H9 (cell line): ENCODE measurements at regions not wholly inside any gene's neighbourhood (a gene's known extent, or its start where the extent isn't known, plus 50 kb on each side); places are given as distances from the start of the nearest gene placed in this dataset.

Experiments
- DNase-seq: peaks from one replicate; pipeline ENCODE4 v3.0.0-alpha.2; 2017
- H2AFZ ChIP-seq: one replicate; pipeline ENCODE4 v1.6.1; 2013; ENCODE audit warnings: mild to moderate bottlenecking, low read length, control low read depth, moderate library complexity
- H2AK5ac ChIP-seq: 2 replicates; pipeline ENCODE4 v1.6.1; 2013; ENCODE audit warnings: low read length, control low read depth, mixed read lengths; ENCODE audit not compliant: insufficient read length
- H2BK120ac ChIP-seq: one replicate; pipeline ENCODE4 v1.6.1; 2013; ENCODE audit warnings: low read depth, mild to moderate bottlenecking, low read length, control low read depth, inconsistent platforms; ENCODE audit not compliant: poor library complexity, severe bottlenecking
- H2BK12ac ChIP-seq: 2 replicates; pipeline ENCODE4 v1.6.1; 2013; ENCODE audit warnings: low read length, control low read depth, mixed read lengths, low read depth; ENCODE audit not compliant: insufficient read length
- H2BK15ac ChIP-seq: 2 replicates; pipeline ENCODE4 v1.6.1; 2013; ENCODE audit warnings: low read depth, low read length, control low read depth
- H2BK20ac ChIP-seq: one replicate; pipeline ENCODE4 v1.6.1; 2013; ENCODE audit warnings: low read depth, mild to moderate bottlenecking, low read length, control low read depth, inconsistent platforms; ENCODE audit not compliant: poor library complexity, severe bottlenecking
- H2BK5ac ChIP-seq: 2 replicates; pipeline ENCODE4 v1.6.1; 2013; ENCODE audit warnings: low read length, control low read depth, mixed read lengths; ENCODE audit not compliant: insufficient read length
- H3K14ac ChIP-seq: 2 replicates; pipeline ENCODE4 v1.6.1; 2013; ENCODE audit warnings: low read length, control low read depth; ENCODE audit not compliant: insufficient read depth
- H3K18ac ChIP-seq: 2 replicates; pipeline ENCODE4 v1.6.1; 2013; ENCODE audit warnings: low read depth, mild to moderate bottlenecking, mixed read lengths, low read length, control low read depth; ENCODE audit not compliant: insufficient read length
- H3K23ac ChIP-seq: 2 replicates; pipeline ENCODE4 v1.6.1; 2013; ENCODE audit warnings: low read length, control low read depth, mixed read lengths, low read depth; ENCODE audit not compliant: insufficient read length
- H3K23me2 ChIP-seq: 2 replicates; pipeline ENCODE4 v1.6.1; 2013; ENCODE audit warnings: low read depth, mild to moderate bottlenecking, mixed read lengths, low read length, control low read depth; ENCODE audit not compliant: insufficient read length, poor library complexity, severe bottlenecking
- H3K27ac ChIP-seq: 2 replicates; pipeline ENCODE4 v1.5.1; 2013; ENCODE audit warnings: low read length, control low read depth, mixed read lengths, low read depth; ENCODE audit not compliant: insufficient read length
- H3K27me3 ChIP-seq: 2 replicates; pipeline ENCODE4 v1.6.1; 2013; ENCODE audit warnings: low read length, control low read depth, inconsistent platforms; ENCODE audit not compliant: insufficient read depth
- H3K4ac ChIP-seq: 2 replicates; pipeline ENCODE4 v1.6.1; 2013; ENCODE audit warnings: low read depth, mild to moderate bottlenecking, control low read depth, inconsistent platforms, low read length, moderate library complexity
- H3K4me1 ChIP-seq: 2 replicates; pipeline ENCODE4 v1.6.1; 2013; ENCODE audit warnings: low read length, control low read depth, inconsistent platforms; ENCODE audit not compliant: insufficient read depth
- H3K4me2 ChIP-seq: 2 replicates; pipeline ENCODE4 v1.6.1; 2013; ENCODE audit warnings: low read length, control low read depth, mixed read lengths; ENCODE audit not compliant: insufficient read length, insufficient read depth
- H3K56ac ChIP-seq: 2 replicates; pipeline ENCODE4 v1.6.1; 2013; ENCODE audit warnings: low read depth, mild to moderate bottlenecking, mixed read lengths, low read length, control low read depth; ENCODE audit not compliant: insufficient read length
- H3K79me1 ChIP-seq: 2 replicates; pipeline ENCODE4 v1.6.1; 2013; ENCODE audit warnings: low read depth, mild to moderate bottlenecking, moderate library complexity, low read length, control low read depth, inconsistent platforms; ENCODE audit not compliant: insufficient read depth, poor library complexity, severe bottlenecking
- H3K79me2 ChIP-seq: 2 replicates; pipeline ENCODE4 v1.6.1; 2013; ENCODE audit warnings: low read length, control low read depth, inconsistent platforms; ENCODE audit not compliant: insufficient read depth
- H3K9ac ChIP-seq: 2 replicates; pipeline ENCODE4 v1.6.1; 2013; ENCODE audit warnings: low read length, control low read depth, mixed read lengths; ENCODE audit not compliant: insufficient read length; ENCODE audit errors: extremely low read depth
- H3K9me3 ChIP-seq: one replicate; pipeline ENCODE4 v1.6.1; 2013; ENCODE audit warnings: low read depth, low read length, inconsistent platforms; ENCODE audit not compliant: control insufficient read depth
- H3T11ph ChIP-seq: one replicate; pipeline ENCODE4 v1.6.1; 2013; ENCODE audit warnings: mild to moderate bottlenecking, low read length, control low read depth, inconsistent platforms
- H4K20me1 ChIP-seq: one replicate; pipeline ENCODE4 v1.6.1; 2013; ENCODE audit not compliant: control insufficient read depth, insufficient read length, insufficient read depth
- H4K5ac ChIP-seq: 2 replicates; pipeline ENCODE4 v1.6.1; 2013; ENCODE audit warnings: low read depth, mild to moderate bottlenecking, mixed read lengths, low read length, control low read depth; ENCODE audit not compliant: insufficient read length
- H4K8ac ChIP-seq: replicated peaks from 2 replicates; pipeline ENCODE4 v1.6.1; 2013; ENCODE audit warnings: low read length, control low read depth, mixed read lengths, low read depth; ENCODE audit not compliant: insufficient read length
- H4K91ac ChIP-seq: 2 replicates; pipeline ENCODE4 v1.6.1; 2013; ENCODE audit warnings: low read depth, mild to moderate bottlenecking, moderate library complexity, mixed read lengths, low read length, control low read depth; ENCODE audit not compliant: insufficient read length
- H3K27ac Mint-ChIP-seq, 3 experiments: 2 replicates in 2 of 3; 3 replicates in 1 of 3; pipeline ENCODE4 v1.8.0; 2020 to 2021; ENCODE audit warnings: mixed read lengths in 3 of 3, mild to moderate bottlenecking in 1 of 3, moderate library complexity in 1 of 3
- H3K27me3 Mint-ChIP-seq: 2 replicates; pipeline ENCODE4 v1.8.0; 2021; ENCODE audit warnings: low read depth, mild to moderate bottlenecking, moderate library complexity, mixed read lengths
- H3K36me3 Mint-ChIP-seq, 3 experiments: 2 replicates in 2 of 3; 3 replicates in 1 of 3; pipeline ENCODE4 v1.8.0; 2020 to 2021; ENCODE audit warnings: low read depth in 3 of 3, mixed read lengths in 3 of 3; ENCODE audit not compliant: insufficient read depth in 1 of 3
- H3K4me1 Mint-ChIP-seq, 2 experiments: 2 replicates each; pipeline ENCODE4 v1.8.0; 2020; ENCODE audit warnings: mixed read lengths in 2 of 2
- H3K4me3 Mint-ChIP-seq, 2 experiments: 2 replicates in 1 of 2; 3 replicates in 1 of 2; pipeline ENCODE4 v1.8.0; 2020 to 2021; ENCODE audit warnings: mild to moderate bottlenecking in 2 of 2, mixed read lengths in 2 of 2, moderate library complexity in 1 of 2
- H3K9me3 Mint-ChIP-seq, 2 experiments: 2 replicates in 1 of 2; 3 replicates in 1 of 2; pipeline ENCODE4 v1.8.0; 2020; ENCODE audit warnings: mild to moderate bottlenecking in 2 of 2, mixed read lengths in 2 of 2, moderate library complexity in 1 of 2
- CTCF ChIP-seq: fragments of 200-600 bp; sonication (generic); conservative IDR thresholded peaks from 3 replicates; pipeline ENCODE4 v1.8.0; 2021; ENCODE audit warnings: antibody characterized with exemption, mild to moderate bottlenecking
- WGBS: extraction: QIAGEN DNeasy Blood & Tissue Kit; methylation state at CpG from one replicate; pipeline ENCODE4 v1.1.7; 2013; ENCODE audit warnings: missing lambda C conversion rate, low lambda C conversion rate, mixed read lengths; ENCODE audit not compliant: insufficient read length; ENCODE audit errors: extremely low coverage; 5-methylcytosine and 5-hydroxymethylcytosine counted together

DNA sequence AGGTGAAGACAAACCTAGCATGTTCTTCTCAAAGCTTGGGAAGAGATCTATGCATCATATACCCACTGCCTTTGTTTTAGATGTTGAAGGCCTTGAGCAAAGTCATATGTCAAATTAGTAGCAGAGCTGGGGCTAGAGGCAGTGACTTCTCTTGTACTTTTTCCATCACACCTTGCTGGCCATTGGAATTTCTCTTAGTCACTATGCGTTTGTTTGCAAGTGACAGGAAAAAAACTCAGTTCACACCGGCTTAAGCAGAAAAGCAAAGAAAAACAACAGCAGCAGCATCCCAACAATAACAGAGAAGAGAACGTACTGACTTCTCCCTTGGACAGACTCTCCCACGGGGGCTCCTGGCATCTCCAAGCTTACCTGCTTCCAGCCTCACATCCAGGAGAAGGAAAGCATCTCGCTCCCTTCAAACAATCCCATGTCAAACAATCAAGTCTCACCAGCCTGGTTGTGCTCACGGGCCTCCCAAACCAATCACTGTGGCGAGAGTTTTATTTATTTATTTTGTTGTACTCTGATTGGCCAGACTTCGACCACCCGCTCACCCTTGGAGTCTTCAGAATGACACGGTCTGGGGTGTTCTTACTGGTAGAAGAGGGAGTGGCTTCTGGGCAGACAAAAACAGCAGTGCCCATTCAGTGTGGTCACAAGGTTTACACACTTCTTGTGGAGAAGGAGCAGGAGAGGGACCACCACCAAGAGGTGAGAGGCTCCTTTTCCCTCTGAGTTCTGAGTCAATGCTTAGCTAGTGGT is 83.8 kb upstream of the STC2 start:
- Histone ChIP-seq H3K79me2 (no peaks in the 10 kb centered on the region), H4K5ac (no peak overlapping the region), H3K23ac (no peak overlapping the region), H3K56ac (no peak overlapping the region), H2BK12ac (no peak overlapping the region), H3K14ac (no peak overlapping the region), H3K79me1 (no peaks in the 10 kb centered on the region), H3K4me1 (no peaks in the 10 kb centered on the region), H3K27ac (no peak overlapping the region), H4K91ac (no peak overlapping the region), H3K9ac (no peak overlapping the region), H3K27me3 (no peaks in the 10 kb centered on the region; the same call in 1 of the 2 replicates), H2BK5ac (no peak overlapping the region), H2BK120ac (no peak overlapping the region), H2BK15ac (no peak overlapping the region), H3K18ac (no peak overlapping the region), H2AK5ac (no peak overlapping the region), H3K4ac (no peak overlapping the region), H4K20me1 (no peaks in the 10 kb centered on the region), H3K4me2 (no peak overlapping the region), H3K9me3 (no peaks in the 10 kb centered on the region), H2AFZ (no peak overlapping the region), H3T11ph (no peak overlapping the region), H2BK20ac (no peak overlapping the region), H4K8ac (no peak overlapping the region), H3K23me2 (no peaks in the 10 kb centered on the region)
- no peak for TF ChIP-seq CTCF
- Mint-ChIP-seq H3K36me3 (peaks cover 2 to 10% (median 3%) of the 10 kb centered on the region in 3 experiments; a peak in 3 of 7 replicates), H3K9me3 (peaks cover 5 to 9% of the 10 kb centered on the region in 2 experiments; a peak in 4 of 5 replicates), H3K27ac (no peak overlapping the region), H3K27me3 (peaks cover 20% of the 10 kb centered on the region), H3K4me3 (no peak overlapping the region), H3K4me1 (no peaks in the 10 kb centered on the region)
- DNase-seq, result no peak
- no CpG with 5 or more reads among the region's 10 CpGs for WGBS
